CD4-positive, alpha-beta T cell (primary cell): ENCODE measurements at regions not wholly inside any gene's neighbourhood (a gene's known extent, or its start where the extent isn't known, plus 50 kb on each side); places are given as distances from the start of the nearest gene placed in this dataset.

ENCODE experiments used
- ATAC-seq: fragments of 200-7000 bp; cut with Tn5 transposase; one replicate; pipeline ENCODE4 v1.10.0; 2022; ENCODE audit warnings: mild to moderate bottlenecking; ENCODE audit not compliant: poor library complexity
- CTCF ChIA-PET: fragments of 350-600 bp; sonication (Branson Sonifier 250); formaldehyde crosslinking; loops from one replicate; lab custom pipeline; 2021; ENCODE audit warnings: antibody characterized with exemption, inconsistent platforms; lab: Charles Lee
- POLR2A ChIA-PET: fragments of 350-600 bp; sonication (Branson Sonifier 250); formaldehyde crosslinking; loops from one replicate; lab custom pipeline; 2021; ENCODE audit warnings: antibody characterized with exemption, inconsistent platforms; lab: Charles Lee
- DNase-seq, 14 experiments: peaks; one replicate each; pipeline ENCODE4 v3.0.0-alpha.2; 2013 to 2020; ENCODE audit warnings: mixed read lengths in 2 of 14
- H3K27ac ChIP-seq, 2 donors: one replicate each; pipeline versions ENCODE4 v1.5.1 to v1.7.0; 2013; ENCODE audit warnings: low read length in 2 of 2, low read depth in 1 of 2, mild to moderate bottlenecking in 1 of 2
- H3K27me3 ChIP-seq, 2 experiments: 1 replicate in 1 of 2; 2 replicates in 1 of 2; pipeline versions ENCODE4 v1.6.1 to v1.7.0; 2013; ENCODE audit warnings: low read length in 2 of 2, control low read depth in 1 of 2, mild to moderate bottlenecking in 1 of 2, moderate library complexity in 1 of 2; ENCODE audit not compliant: insufficient read depth in 2 of 2, control insufficient read depth in 1 of 2
- H3K36me3 ChIP-seq: one replicate; pipeline ENCODE4 v1.6.1; 2013; ENCODE audit warnings: low read length, control low read depth; ENCODE audit not compliant: insufficient read depth
- H3K4me1 ChIP-seq: one replicate; pipeline ENCODE4 v1.6.1; 2013; ENCODE audit warnings: low read length, control low read depth; ENCODE audit not compliant: insufficient read depth
- H3K4me3 ChIP-seq: one replicate; pipeline ENCODE4 v1.5.1; 2013; ENCODE audit warnings: mild to moderate bottlenecking, low read length, moderate library complexity
- H3K9me3 ChIP-seq, 2 experiments: 1 replicate in 1 of 2; 2 replicates in 1 of 2; pipeline versions ENCODE4 v1.6.1 to v1.7.0; 2013; ENCODE audit warnings: low read length in 2 of 2, mild to moderate bottlenecking in 2 of 2, control low read depth in 1 of 2, moderate library complexity in 1 of 2; ENCODE audit not compliant: control insufficient read depth in 1 of 2, insufficient read depth in 1 of 2
- H3K27ac Mint-ChIP-seq: one replicate; pipeline ENCODE4 v1.8.0; 2020; ENCODE audit warnings: mixed read lengths
- H3K27me3 Mint-ChIP-seq: one replicate; pipeline ENCODE4 v1.8.0; 2021; ENCODE audit warnings: mixed read lengths
- H3K36me3 Mint-ChIP-seq: one replicate; pipeline ENCODE4 v1.8.0; 2021; ENCODE audit warnings: low read depth, mixed read lengths
- H3K4me1 Mint-ChIP-seq: one replicate; pipeline ENCODE4 v1.8.0; 2021; ENCODE audit warnings: low read depth, mixed read lengths
- H3K4me3 Mint-ChIP-seq: one replicate; pipeline ENCODE4 v1.8.0; 2020; ENCODE audit warnings: mild to moderate bottlenecking, mixed read lengths
- H3K9me3 Mint-ChIP-seq: one replicate; pipeline ENCODE4 v1.8.0; 2020; ENCODE audit warnings: mixed read lengths
- intact Hi-C, 2 experiments: fragments of 100-400 bp; cut with DNase I in 1 of 2; cut with micrococcal nuclease in 1 of 2; formaldehyde crosslinking; loops; one replicate each; pipeline versions ENCODE4 v1.15.1 to v1.9.0; 2023 to 2025; cut with DNase I, micrococcal nuclease
- TF ChIP-seq, protein P1 (sequence below): fragments of 200-600 bp; IDR thresholded peaks from one replicate; pipeline ENCODE4 v1.8.0; 2022; ENCODE audit warnings: antibody characterized with exemption, mild to moderate bottlenecking

DNA sequence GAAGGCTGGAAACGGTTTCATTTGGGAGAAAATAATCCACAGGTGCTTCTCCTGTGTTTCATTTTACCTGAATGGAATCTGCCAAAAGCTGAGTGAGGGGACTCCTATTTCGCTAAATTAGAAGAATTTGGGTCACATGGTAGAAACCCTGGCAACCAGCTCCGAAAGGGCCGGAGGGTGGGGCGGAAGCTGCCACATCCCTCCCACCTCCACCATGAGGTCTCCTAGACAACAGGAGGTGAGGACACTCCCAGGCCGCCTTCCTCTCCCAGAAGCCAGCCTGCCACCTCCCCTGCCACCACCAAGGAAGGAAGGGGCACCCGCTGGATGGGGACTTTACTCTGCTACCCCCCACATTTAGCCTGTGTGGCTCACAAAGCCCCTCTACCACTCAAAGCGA is 199.9 kb upstream of the ZC3H12A start:
- no peak for ATAC-seq
- Histone ChIP-seq H3K9me3 (peaks cover 0 to 9% of the 10 kb centered on the region in 2 experiments), H3K36me3 (no peaks in the 10 kb centered on the region)

DNA sequence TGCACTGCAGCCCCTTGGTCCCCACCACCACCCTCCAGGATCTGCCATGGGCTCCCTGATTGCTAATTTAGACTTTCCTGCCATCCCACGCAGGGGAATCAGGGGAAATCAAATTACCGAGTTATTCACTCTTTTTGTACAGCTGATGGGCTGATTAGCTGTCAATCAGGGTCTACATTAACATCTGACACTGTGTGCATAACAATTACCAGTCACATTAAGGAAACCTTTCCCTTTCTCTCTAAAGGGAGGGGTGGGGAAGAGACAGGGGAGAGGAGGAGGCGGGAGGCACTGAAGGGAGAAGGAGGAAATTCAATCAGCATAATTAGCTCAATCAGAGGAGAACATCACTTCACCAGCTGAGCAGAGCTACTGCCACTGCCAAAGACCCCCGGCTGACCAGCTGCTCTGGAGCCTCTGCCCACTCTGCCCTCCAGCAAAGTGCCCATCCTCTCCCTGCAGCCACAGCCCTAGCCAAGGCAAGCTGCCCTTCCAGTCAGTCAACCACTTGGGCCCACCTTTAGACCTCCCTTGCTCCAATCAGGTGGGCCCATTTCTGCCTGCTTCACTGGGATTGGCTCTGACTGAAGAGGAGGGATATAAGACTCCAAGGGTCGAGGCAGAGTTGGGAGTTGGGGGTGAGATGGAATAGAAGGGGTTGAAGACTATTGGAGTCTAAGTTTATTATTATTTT is 199.3 kb upstream of the ZC3H12A start:
- Mint-ChIP-seq H3K4me1 (no peaks in the 10 kb centered on the region), H3K9me3 (peaks cover 8% of the 10 kb centered on the region), H3K27ac (no peak overlapping the region), H3K36me3 (no peaks in the 10 kb centered on the region), H3K4me3 (no peak overlapping the region), H3K27me3 (peaks cover 54% of the 10 kb centered on the region)
- DNase-seq (no peak), ATAC-seq (no peak)
- Histone ChIP-seq H3K4me3 (no peak overlapping the region), H3K36me3 (no peaks in the 10 kb centered on the region), H3K9me3 (peaks cover 3 to 9% of the 10 kb centered on the region in 2 experiments), H3K27ac (no peak overlapping the region), H3K4me1 (no peaks in the 10 kb centered on the region), H3K27me3 (peaks cover 4 to 21% of the 10 kb centered on the region in 2 experiments)
- POLR2A ChIA-PET = no interaction called here
- intact Hi-C loops = no loop called here
- CTCF ChIA-PET = no interaction called here
- TF ChIP-seq, protein P1, sequence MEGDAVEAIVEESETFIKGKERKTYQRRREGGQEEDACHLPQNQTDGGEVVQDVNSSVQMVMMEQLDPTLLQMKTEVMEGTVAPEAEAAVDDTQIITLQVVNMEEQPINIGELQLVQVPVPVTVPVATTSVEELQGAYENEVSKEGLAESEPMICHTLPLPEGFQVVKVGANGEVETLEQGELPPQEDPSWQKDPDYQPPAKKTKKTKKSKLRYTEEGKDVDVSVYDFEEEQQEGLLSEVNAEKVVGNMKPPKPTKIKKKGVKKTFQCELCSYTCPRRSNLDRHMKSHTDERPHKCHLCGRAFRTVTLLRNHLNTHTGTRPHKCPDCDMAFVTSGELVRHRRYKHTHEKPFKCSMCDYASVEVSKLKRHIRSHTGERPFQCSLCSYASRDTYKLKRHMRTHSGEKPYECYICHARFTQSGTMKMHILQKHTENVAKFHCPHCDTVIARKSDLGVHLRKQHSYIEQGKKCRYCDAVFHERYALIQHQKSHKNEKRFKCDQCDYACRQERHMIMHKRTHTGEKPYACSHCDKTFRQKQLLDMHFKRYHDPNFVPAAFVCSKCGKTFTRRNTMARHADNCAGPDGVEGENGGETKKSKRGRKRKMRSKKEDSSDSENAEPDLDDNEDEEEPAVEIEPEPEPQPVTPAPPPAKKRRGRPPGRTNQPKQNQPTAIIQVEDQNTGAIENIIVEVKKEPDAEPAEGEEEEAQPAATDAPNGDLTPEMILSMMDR = no peak

More for the DNA sequence above, 199.9 kb upstream of the ZC3H12A start:
- H3K27ac ChIP-seq = no peak overlapping the region
- H3K27me3 ChIP-seq = peaks cover 4 to 21% of the 10 kb centered on the region in 2 experiments
- H3K4me1 ChIP-seq = no peaks in the 10 kb centered on the region
- Mint-ChIP-seq H3K4me1 (no peaks in the 10 kb centered on the region), H3K27ac (no peak overlapping the region), H3K27me3 (peaks cover 53% of the 10 kb centered on the region), H3K4me3 (no peak overlapping the region), H3K36me3 (no peaks in the 10 kb centered on the region), H3K9me3 (peaks cover 4% of the 10 kb centered on the region)
- H3K4me3 ChIP-seq = no peak overlapping the region
- DNase-seq = no peak
- CTCF ChIA-PET = no interaction called here
- intact Hi-C loops = no loop called here
- TF ChIP-seq, protein P1 = no peak
- POLR2A ChIA-PET = no interaction called here

DNA sequence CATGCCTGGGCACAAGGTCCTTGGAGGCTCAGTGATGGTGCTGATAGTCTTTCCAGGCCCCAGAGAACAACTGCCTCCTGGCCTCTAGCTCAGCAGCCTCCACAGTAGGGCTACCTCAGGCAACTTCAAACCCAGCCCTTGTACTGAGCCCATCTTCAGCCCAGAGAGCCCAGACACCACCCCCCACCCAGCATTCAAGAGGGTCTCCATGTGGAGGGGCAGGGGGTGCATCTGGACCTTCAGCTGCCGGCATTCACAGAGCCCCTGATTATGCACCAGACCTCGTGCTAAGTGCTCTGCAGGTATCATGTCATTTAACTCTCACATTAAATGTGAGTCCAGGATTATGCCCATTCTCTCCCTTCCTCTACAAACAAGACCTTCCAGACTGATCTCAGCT is 197.0 kb upstream of the ZC3H12A start:
- Histone ChIP-seq H3K4me1 (no peaks in the 10 kb centered on the region), H3K9me3 (peaks cover 8 to 9% of the 10 kb centered on the region in 2 experiments), H3K27me3 (peaks cover 8 to 21% of the 10 kb centered on the region in 2 experiments), H3K36me3 (no peaks in the 10 kb centered on the region), H3K4me3 (no peak overlapping the region), H3K27ac (no peak overlapping the region)
- peaks cover 52% of the 10 kb centered on the region for H3K27me3 Mint-ChIP-seq
- TF ChIP-seq, protein P1 = no peak
- ChIA-PET POLR2A (no interaction called here), CTCF (no interaction called here)
- H3K36me3 Mint-ChIP-seq = no peaks in the 10 kb centered on the region
- no peak for DNase-seq
- no peak overlapping the region for H3K4me3 Mint-ChIP-seq
- no peaks in the 10 kb centered on the region for H3K4me1 Mint-ChIP-seq
- no peak overlapping the region for H3K27ac Mint-ChIP-seq
- intact Hi-C loops = no loop called here
- no peak for ATAC-seq
- peaks cover 12% of the 10 kb centered on the region for H3K9me3 Mint-ChIP-seq
